ENCODE measurements at regions not wholly inside any gene's neighbourhood (a gene's known extent, or its start where the extent isn't known, plus 50 kb on each side); places are given as distances from the start of the nearest gene placed in this dataset.
"Not testable (repeated sequence)": the region's sequence is repeated elsewhere in the genome, so short reads cannot be mapped to it uniquely, and the experiment has no call there.

DNA sequence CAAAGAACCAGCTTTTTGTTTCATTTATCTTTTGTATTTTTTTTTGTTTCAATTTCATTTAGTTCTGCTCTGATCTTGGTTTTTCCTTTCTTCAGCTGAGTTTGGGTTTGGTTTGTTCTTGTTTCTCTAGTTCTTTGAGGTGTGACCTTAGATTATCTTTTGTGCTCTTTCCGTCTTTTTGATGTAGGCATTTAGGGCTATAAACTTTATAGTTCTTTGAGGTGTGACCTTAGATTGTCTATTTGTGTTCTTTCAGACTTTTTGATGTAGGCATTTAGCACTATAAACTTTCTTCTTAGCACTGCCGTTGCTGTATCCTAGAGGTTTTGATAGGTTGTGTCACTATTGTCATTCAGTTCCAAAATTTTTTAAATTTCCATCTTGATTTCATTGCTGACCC, 224.3 kb upstream of the COBL start:
- TF ChIP-seq, protein P1, sequence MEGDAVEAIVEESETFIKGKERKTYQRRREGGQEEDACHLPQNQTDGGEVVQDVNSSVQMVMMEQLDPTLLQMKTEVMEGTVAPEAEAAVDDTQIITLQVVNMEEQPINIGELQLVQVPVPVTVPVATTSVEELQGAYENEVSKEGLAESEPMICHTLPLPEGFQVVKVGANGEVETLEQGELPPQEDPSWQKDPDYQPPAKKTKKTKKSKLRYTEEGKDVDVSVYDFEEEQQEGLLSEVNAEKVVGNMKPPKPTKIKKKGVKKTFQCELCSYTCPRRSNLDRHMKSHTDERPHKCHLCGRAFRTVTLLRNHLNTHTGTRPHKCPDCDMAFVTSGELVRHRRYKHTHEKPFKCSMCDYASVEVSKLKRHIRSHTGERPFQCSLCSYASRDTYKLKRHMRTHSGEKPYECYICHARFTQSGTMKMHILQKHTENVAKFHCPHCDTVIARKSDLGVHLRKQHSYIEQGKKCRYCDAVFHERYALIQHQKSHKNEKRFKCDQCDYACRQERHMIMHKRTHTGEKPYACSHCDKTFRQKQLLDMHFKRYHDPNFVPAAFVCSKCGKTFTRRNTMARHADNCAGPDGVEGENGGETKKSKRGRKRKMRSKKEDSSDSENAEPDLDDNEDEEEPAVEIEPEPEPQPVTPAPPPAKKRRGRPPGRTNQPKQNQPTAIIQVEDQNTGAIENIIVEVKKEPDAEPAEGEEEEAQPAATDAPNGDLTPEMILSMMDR (IDR thresholded peaks at IDR 0.05) = not testable (repeated sequence)
- not testable (repeated sequence) for TF ChIP-seq POLR2A (IDR thresholded peaks at IDR 0.05)

Data from testis (tissue), 2 donors.